Upper lobe of right lung (tissue), 1 donor: ENCODE measurements at regions not wholly inside any gene's neighbourhood (a gene's known extent, or its start where the extent isn't known, plus 50 kb on each side); places are given as distances from the start of the nearest gene placed in this dataset.

ENCODE experiments used
- ATAC-seq: fragments of 200-7000 bp; cut with Tn5 transposase; one replicate; pipeline ENCODE4 v1.9.1; 2020; ENCODE audit warnings: mild to moderate bottlenecking, moderate library complexity
- DNase-seq: peaks from one replicate; pipeline ENCODE4 v3.0.0-alpha.2; 2020
- H3K27ac ChIP-seq: fragments of 200-600 bp; one replicate; pipeline ENCODE4 v1.8.0; 2022
- H3K27me3 ChIP-seq: fragments of 200-600 bp; one replicate; pipeline ENCODE4 v1.8.0; 2022; ENCODE audit warnings: mild to moderate bottlenecking
- H3K36me3 ChIP-seq: fragments of 200-600 bp; one replicate; pipeline ENCODE4 v1.8.0; 2022
- H3K4me1 ChIP-seq: fragments of 200-600 bp; one replicate; pipeline ENCODE4 v1.8.0; 2022
- H3K4me3 ChIP-seq: fragments of 200-600 bp; one replicate; pipeline ENCODE4 v1.8.0; 2022; ENCODE audit warnings: mild to moderate bottlenecking
- H3K9me3 ChIP-seq: fragments of 200-600 bp; one replicate; pipeline ENCODE4 v1.8.0; 2022
- intact Hi-C: fragments of 100-400 bp; cut with DNase I; formaldehyde crosslinking; loops from one replicate; pipeline ENCODE4 v1.11.0; 2022
- TF ChIP-seq, protein P1 (sequence below): fragments of 200-600 bp; IDR thresholded peaks from one replicate; pipeline ENCODE4 v1.8.0; 2022; ENCODE audit warnings: antibody characterized with exemption
- donor health status: DM: no; HTN: yes; CAD: no; lungs with severe emphysema.

- H3K4me1 ChIP-seq, result peaks cover 8% of the 10 kb centered on the region
- no peaks in the 10 kb centered on the region for H3K9me3 ChIP-seq
- H3K27ac ChIP-seq, result no peak overlapping the region
- no peak for ATAC-seq
- TF ChIP-seq, protein P1, sequence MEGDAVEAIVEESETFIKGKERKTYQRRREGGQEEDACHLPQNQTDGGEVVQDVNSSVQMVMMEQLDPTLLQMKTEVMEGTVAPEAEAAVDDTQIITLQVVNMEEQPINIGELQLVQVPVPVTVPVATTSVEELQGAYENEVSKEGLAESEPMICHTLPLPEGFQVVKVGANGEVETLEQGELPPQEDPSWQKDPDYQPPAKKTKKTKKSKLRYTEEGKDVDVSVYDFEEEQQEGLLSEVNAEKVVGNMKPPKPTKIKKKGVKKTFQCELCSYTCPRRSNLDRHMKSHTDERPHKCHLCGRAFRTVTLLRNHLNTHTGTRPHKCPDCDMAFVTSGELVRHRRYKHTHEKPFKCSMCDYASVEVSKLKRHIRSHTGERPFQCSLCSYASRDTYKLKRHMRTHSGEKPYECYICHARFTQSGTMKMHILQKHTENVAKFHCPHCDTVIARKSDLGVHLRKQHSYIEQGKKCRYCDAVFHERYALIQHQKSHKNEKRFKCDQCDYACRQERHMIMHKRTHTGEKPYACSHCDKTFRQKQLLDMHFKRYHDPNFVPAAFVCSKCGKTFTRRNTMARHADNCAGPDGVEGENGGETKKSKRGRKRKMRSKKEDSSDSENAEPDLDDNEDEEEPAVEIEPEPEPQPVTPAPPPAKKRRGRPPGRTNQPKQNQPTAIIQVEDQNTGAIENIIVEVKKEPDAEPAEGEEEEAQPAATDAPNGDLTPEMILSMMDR, result no peak
- no peak overlapping the region for H3K4me3 ChIP-seq
- intact Hi-C loops, result no loop called here
- H3K27me3 ChIP-seq, result no peaks in the 10 kb centered on the region
- H3K36me3 ChIP-seq, result no peaks in the 10 kb centered on the region
- DNase-seq, result no peak
These were observed 168.5 kb upstream of the CXCL13 start for GRCh38 chr4:77437079-77437478.

GRCh38 chr4:77438549-77438948 is 167.1 kb upstream of the CXCL13 start:
- ATAC-seq, result no peak
- intact Hi-C loops, result no loop called here
- Histone ChIP-seq H3K27me3 (no peaks in the 10 kb centered on the region), H3K9me3 (no peaks in the 10 kb centered on the region), H3K36me3 (no peaks in the 10 kb centered on the region), H3K4me1 (no peaks in the 10 kb centered on the region), H3K4me3 (no peak overlapping the region), H3K27ac (no peak overlapping the region)
- TF ChIP-seq, protein P1, result no peak
- DNase-seq, result no peak

GRCh38 chr4:77443941-77444340 is 161.7 kb upstream of the CXCL13 start:
- H3K4me3 ChIP-seq, result no peak overlapping the region
- DNase-seq (no peak), ATAC-seq (no peak)
- no peak overlapping the region for H3K27ac ChIP-seq
- H3K4me1 ChIP-seq, result no peaks in the 10 kb centered on the region
- H3K27me3 ChIP-seq, result no peaks in the 10 kb centered on the region
- H3K36me3 ChIP-seq, result no peaks in the 10 kb centered on the region
- H3K9me3 ChIP-seq, result no peaks in the 10 kb centered on the region
- TF ChIP-seq, protein P1, result no peak
- intact Hi-C loops, result no loop called here

DNA sequence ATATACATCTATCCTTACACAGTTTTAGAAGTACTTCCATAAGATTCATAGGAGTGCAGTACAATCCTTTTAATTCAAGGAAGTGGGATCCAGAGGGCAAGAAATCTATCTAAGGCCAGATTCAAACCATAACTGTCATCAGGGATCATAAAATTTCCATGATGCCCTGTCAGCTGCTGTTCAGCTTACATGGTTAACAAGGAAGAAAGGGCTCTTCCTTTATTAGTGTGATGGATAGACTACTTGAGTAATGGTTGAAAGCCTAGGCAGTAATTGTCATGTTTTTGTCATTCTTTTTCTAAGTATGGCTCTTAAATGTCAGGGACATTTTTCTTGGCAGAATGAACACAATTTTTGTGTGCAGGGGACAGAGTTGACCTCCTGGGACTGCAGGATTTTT is 159.8 kb upstream of the CXCL13 start:
- Histone ChIP-seq H3K9me3 (no peaks in the 10 kb centered on the region), H3K27me3 (no peaks in the 10 kb centered on the region), H3K4me1 (no peaks in the 10 kb centered on the region), H3K36me3 (no peaks in the 10 kb centered on the region), H3K4me3 (no peak overlapping the region), H3K27ac (no peak overlapping the region)
- TF ChIP-seq, protein P1, result no peak
- ATAC-seq (no peak), DNase-seq (no peak)
- intact Hi-C loops, result no loop called here

DNA sequence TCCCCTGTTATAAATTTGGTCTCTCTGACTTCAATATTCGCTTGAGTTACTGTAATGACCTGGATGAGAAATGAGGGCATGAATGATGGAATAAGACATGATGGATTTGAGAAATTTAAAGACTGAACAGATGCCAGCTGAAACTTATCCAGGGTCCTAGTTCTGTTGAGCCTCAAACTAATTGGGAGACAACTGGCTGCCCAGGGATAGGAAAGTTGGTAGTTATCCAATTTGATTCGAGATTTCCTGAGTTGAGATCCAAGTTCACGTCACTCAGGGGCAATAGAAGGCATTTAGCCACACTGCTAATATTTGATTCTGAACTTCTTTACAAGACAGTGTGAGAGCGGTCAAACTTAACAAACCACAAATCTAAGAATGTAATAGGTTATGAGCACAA is 159.0 kb upstream of the CXCL13 start:
- no peaks in the 10 kb centered on the region for H3K9me3 ChIP-seq
- ATAC-seq, result no peak
- no peak overlapping the region for H3K27ac ChIP-seq

GRCh38 chr4:77449171-77449570 is 156.4 kb upstream of the CXCL13 start:
- ATAC-seq, result no peak

More for the DNA sequence above, 159.0 kb upstream of the CXCL13 start:
- TF ChIP-seq, protein P1, result no peak
- H3K27me3 ChIP-seq, result no peaks in the 10 kb centered on the region
- no peak overlapping the region for H3K4me3 ChIP-seq
- DNase-seq, result no peak
- H3K36me3 ChIP-seq, result no peaks in the 10 kb centered on the region
- intact Hi-C loops, result no loop called here
- no peaks in the 10 kb centered on the region for H3K4me1 ChIP-seq

More at GRCh38 chr4:77449171-77449570, 156.4 kb upstream of the CXCL13 start:
- no peak overlapping the region for H3K4me3 ChIP-seq
- no peak overlapping the region for H3K27ac ChIP-seq
- H3K36me3 ChIP-seq, result no peaks in the 10 kb centered on the region
- no peaks in the 10 kb centered on the region for H3K27me3 ChIP-seq
- no peaks in the 10 kb centered on the region for H3K9me3 ChIP-seq
- TF ChIP-seq, protein P1, result no peak
- no peak for DNase-seq
- no peaks in the 10 kb centered on the region for H3K4me1 ChIP-seq
- intact Hi-C loops, result no loop called here
